Limb (tissue), 2 donors: ENCODE measurements at regions not wholly inside any gene's neighbourhood (a gene's known extent, or its start where the extent isn't known, plus 50 kb on each side); places are given as distances from the start of the nearest gene placed in this dataset.
"Not testable (repeated sequence)": the region's sequence is repeated elsewhere in the genome, so short reads cannot be mapped to it uniquely, and the experiment has no call there.

ENCODE experiments used
- DNase-seq, 2 donors: peaks; one replicate each; pipeline ENCODE4 v3.0.0-alpha.2; 2016; ENCODE audit errors: extremely low spot score in 2 of 2

GRCh38 chr21:10325546-10325945 is 195.8 kb upstream of the TPTE start:
- DNase-seq, result peak in 1 of 2 donors; percentile 100

GRCh38 chr21:10326146-10326545 is 195.2 kb upstream of the TPTE start:
- not testable (repeated sequence) for DNase-seq

- DNase-seq, result not testable (repeated sequence)
Observed at GRCh38 chr21:10328646-10329045, 192.7 kb upstream of the TPTE start.

- not testable (repeated sequence) for DNase-seq
Observed at GRCh38 chr21:10330641-10331119, 190.7 kb upstream of the TPTE start.

GRCh38 chr21:10331134-10331533 is 190.2 kb upstream of the TPTE start:
- DNase-seq, result not testable (repeated sequence)

GRCh38 chr21:10332935-10333334 is 188.4 kb upstream of the TPTE start:
- not testable (repeated sequence) for DNase-seq

GRCh38 chr21:10334391-10334790 is 187.0 kb upstream of the TPTE start:
- DNase-seq, result not testable (repeated sequence)

GRCh38 chr21:10342261-10342956 is 179.0 kb upstream of the TPTE start:
- not testable (repeated sequence) for DNase-seq

GRCh38 chr21:10343146-10343935 is 178.0 kb upstream of the TPTE start:
- not testable (repeated sequence) for DNase-seq

GRCh38 chr21:10344266-10344665 is 177.1 kb upstream of the TPTE start:
- DNase-seq, result not testable (repeated sequence)

GRCh38 chr21:10345178-10345612 is 176.2 kb upstream of the TPTE start:
- DNase-seq, result not testable (repeated sequence)

- not testable (repeated sequence) for DNase-seq
Observed at GRCh38 chr21:10346249-10346648, 175.1 kb upstream of the TPTE start.

- not testable (repeated sequence) for DNase-seq
Observed at GRCh38 chr21:10346933-10347615, 174.3 kb upstream of the TPTE start.

GRCh38 chr21:10347675-10348074 is 173.7 kb upstream of the TPTE start:
- not testable (repeated sequence) for DNase-seq

- DNase-seq, result not testable (repeated sequence)
Observed at GRCh38 chr21:10348150-10348549, 173.2 kb upstream of the TPTE start.

GRCh38 chr21:10354851-10355578 is 166.4 kb upstream of the TPTE start:
- not testable (repeated sequence) for DNase-seq

- not testable (repeated sequence) for DNase-seq
Observed at GRCh38 chr21:10359120-10359519, 162.3 kb upstream of the TPTE start.

GRCh38 chr21:10359911-10360310 is 161.5 kb upstream of the TPTE start:
- DNase-seq, result not testable (repeated sequence)

- DNase-seq, result not testable (repeated sequence)
Observed at GRCh38 chr21:10361214-10361736, 160.1 kb upstream of the TPTE start.

GRCh38 chr21:10362816-10363215 is 158.6 kb upstream of the TPTE start:
- DNase-seq, result not testable (repeated sequence)

- DNase-seq, result not testable (repeated sequence)
Observed at GRCh38 chr21:10363321-10363720, 158.1 kb upstream of the TPTE start.
